NCI-H2171 treated with DMSO at 0.1 percent for 48 hours (cell line): ENCODE measurements at regions not wholly inside any gene's neighbourhood (a gene's known extent, or its start where the extent isn't known, plus 50 kb on each side); places are given as distances from the start of the nearest gene placed in this dataset.
A peak's percentile ranks its signal among the peaks of the same experiment; 100 is the strongest.

Source experiments
- DNase-seq: peaks from one replicate; lab custom pipeline; 2025; lab: John Stamatoyannopoulos, UW

DNA sequence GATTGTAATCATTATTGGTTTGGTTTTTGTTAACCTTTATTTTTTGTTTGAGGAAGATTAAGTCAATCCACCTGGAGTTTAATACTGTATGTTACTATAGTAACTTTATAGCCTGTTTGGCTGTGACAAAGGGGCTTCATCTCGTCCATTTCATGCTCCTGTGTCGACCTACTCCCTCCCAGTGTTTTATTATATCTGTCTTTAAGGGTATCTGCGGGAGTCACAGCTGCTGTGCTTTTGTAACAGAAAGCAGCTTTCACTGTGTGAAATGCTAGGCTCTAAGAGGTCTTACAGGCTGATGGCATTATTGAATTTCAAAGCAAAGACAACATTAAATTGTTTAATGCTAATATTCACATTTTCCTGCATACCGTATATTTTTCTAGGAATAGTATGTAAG is 698.0 kb upstream of the POU3F2 start:
- no peak for DNase-seq

DNA sequence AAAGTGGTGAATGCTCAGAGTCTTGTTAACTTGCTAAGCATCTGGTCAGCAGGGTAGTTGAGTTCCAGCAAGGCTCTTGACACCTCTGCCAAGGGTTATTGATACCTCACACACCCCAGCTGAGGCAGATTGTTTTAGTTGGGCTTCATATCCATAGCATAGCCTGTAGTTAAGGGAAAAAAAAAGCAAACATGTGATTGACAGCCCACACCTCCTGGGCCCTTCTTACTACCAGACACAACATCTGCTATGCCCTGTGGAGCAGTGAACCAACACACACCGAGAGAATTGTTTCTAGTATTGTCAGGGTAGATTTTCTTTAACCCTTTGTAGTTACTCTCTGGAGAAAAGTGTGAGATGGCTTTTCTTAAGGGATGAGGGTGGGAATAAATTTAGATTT is 697.0 kb upstream of the POU3F2 start:
- DNase-seq = peak; percentile 38

DNA sequence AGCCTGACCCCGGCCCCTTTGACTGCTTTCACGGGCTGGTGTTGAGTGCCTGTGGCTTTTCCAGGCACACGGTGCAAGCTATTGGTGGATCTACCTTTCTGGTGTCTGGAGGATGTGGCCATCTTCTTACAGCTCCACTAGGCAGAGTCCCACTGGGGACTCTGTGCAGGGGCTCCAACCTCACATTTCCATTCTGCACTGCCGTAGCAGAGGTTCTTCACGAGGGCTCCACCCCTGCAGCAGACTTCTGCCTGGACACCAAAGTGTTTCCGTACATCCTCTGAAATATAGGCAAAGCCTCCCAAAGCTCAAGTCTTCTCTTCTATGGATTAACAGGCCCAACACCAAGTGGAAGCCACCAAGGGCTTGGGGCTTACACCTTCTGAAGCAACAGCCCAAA is 691.5 kb upstream of the POU3F2 start:
- DNase-seq = no peak

DNA sequence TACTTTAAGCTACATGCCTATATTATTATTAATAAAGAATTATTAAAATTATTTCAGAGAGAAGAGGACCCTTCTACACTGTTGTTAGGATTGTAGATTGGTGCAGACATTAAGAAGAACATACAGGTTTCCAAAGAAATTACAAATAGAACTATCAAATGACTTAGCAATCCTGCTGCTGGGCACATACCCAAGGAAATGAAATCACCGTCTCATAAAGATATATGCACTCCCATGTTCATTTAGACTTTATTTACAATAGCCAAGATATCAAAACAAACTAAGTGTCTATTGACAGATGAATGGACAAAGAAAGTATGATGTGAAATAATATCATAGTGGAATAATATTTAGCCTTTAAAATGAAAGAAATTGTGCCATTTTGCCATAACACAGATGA is 687.7 kb upstream of the POU3F2 start:
- no peak for DNase-seq

DNA sequence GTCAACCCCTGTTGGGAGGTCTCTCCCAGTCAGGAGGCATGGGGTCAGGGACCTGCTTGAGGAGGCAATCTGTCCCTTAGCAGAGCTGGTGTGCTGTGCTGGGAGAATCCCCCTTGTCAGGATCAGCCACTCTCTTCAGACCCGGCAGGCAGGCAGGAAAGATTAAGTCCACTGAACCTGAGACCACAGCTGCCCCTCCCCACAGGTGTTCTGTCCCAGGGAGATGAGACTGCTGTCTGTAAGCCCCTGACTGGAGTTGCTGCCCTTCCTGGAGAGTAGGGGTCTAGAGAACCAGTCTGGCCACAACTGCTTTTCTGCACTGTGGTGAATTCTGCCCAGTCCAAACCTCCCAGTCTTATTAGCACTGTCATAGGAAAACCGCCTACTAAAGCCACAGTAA is 677.8 kb upstream of the POU3F2 start:
- no peak for DNase-seq

DNA sequence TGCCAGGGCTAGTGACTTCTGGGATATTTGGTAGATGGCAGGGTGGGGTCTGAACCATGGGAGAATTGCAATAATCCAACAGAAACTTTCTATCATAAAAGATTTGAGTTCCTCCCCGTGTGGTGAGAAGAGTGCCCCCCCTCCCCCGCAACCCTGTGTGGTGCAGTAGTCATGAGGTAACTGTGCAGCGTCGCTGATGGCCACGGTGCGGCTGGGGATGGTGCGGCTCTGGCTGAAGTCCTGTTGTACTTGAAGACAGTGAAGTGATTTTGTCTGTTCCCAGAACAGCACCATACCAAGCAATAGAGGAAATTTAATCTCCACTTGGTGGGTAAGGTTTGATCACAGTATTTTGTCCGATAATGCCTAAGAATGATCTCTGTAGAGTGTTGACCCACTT is 654.8 kb upstream of the POU3F2 start:
- no peak for DNase-seq

DNA sequence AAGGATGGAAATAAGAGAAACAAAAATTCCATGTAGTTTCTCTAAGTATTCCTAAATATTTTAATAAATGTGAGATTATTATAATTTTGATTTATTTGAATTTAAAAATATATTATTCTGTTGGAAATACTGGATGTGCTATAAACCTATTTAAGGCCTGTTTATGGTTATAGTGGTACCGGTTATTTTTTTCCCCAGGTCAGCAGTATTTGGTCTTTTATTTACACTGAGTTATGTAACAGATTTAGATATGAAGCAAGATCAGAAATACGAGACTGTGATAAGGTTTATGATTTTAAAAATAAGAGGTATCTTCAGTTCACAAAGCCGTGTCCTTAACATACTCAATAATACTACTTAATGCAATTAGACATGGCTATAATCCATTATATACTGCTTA is 634.3 kb upstream of the POU3F2 start:
- DNase-seq = no peak

DNA sequence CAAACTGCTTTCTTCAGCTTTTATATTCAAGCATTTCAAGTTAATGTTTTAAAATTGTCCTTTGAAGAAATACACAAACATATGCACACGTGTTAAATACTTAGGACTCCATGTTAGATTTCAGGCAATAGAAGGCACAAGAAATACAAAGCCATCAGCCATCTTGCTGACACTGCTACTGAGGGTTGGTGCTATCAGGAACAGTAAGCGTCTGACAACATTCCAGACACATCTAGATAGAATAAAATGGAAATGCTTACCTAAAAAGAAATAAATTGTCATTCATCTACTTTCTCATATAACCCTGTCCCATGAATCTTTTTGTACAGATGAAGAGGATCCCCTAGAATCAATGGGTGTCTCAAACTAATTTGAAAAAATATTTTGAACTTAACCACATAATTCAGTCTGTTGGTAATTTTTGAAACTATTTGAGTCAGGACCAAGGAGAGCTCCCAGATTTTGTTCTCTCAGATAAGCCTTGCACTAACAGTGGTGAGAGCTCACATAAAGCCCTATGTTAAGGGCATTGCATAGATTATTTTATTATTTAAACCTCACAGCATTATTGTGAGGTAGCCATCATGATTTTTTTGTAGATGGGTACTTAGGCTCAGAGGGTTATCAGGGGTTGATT is 631.1 kb upstream of the POU3F2 start:
- DNase-seq = no peak

DNA sequence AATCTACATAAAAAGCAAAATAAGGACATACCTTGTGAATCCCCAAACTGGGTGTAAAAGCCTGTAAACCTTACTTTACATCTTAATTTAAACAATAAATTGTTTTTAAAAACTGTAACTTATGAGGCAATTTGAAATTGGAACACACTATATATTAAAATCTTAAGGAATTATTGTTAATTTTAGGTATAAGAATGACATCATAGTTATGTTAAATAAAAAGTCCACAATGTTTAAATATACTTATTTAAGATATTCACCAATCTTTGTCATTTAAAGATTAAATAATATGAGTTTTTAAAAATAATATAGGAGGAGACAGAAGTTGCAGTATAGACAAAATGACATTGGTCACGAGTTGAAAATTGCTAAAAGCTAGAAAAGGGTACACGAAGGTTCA is 621.9 kb upstream of the POU3F2 start:
- DNase-seq = no peak

DNA sequence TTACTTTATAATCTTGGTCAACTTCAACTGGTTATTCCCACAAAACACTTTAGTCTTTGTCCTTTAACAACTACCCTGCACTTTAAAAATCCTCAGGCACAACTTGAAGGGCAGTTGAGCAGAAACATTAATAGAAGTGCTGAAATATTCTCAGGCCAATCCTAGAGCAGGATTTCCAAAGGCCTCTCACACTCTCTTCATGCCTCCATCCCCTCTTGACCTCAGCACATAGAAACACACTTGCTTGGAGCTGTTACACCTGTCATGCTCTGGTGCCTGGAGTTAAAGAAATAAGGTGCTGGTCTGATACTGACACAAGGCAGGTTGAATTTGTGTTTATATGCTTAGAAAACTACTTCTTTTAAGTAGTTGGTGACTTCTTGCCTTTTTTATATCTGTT is 618.8 kb upstream of the POU3F2 start:
- no peak for DNase-seq

DNA sequence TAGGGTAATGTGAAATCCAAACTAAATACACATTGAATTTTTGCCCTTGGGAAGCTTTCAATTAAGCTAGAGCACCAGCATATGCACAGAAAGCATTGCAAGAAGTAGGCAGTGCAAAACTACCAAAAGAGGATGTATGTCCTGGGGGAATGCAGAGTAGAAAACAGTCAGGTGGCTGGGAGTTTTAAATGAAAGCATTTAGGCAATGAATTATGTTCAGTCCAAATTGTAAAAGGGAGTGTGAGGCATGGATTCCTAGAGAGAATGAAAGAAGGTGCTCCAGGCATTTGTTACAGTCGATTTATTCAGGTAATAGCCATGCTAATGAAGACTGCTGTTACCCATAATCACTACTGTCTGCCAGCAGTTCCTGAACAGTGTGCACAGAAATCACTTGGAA is 604.1 kb upstream of the POU3F2 start:
- DNase-seq = no peak

DNA sequence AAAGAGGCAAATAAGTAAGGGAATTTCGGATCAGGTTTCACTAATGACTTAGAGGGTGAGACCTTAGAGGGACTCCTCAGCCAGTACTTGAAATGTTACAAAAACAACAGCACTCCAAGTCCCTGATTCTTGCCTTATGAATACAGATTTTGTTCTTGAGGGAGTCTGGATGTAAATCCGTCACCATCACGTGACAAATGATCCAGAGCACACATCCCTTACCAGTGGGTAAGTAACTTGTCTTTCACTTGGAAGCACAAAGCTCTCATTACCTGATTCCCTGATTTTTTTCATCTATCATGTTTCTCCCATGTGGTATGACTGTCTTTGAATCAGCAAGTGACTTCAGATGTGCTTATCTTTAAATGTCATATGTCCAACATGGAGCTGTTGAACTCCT is 595.3 kb upstream of the POU3F2 start:
- no peak for DNase-seq

DNA sequence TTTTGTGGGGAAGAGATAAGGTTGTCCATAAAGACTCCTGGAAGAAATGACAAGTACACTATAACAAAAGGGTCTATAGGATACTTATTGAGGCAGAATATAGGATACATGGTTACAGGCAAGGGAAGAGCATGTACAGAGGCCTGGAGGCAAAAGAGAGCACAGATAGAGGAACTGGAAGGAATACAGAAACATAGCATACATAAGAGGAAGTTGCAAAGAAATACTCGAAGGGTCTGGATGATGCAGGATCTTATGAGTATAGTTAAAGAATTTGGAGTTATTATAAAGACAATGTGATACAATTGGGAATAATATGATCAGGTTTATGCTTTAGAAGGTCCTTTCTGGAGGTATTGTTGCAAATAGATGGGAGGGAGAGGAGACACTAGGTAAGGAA is 592.7 kb upstream of the POU3F2 start:
- DNase-seq = no peak

DNA sequence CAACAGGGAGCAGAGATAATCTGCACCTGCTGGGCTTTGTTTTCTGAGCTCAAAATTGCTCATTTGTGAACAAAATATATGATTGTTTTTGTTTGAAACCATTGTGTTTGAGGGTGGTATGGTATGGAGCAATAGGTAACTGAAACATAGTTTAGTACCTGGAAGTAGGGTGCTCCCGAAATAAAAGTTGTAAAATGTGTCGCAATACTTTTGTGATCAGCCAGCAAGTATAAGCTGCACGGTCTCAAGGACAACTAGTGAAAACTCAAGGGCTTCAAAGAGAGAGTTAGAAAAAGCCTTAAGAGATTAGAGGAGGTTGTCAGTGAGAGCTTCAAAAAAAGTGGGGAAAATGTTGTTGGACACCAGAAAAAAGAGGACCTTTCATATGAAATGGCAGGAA is 579.8 kb upstream of the POU3F2 start:
- DNase-seq = no peak

DNA sequence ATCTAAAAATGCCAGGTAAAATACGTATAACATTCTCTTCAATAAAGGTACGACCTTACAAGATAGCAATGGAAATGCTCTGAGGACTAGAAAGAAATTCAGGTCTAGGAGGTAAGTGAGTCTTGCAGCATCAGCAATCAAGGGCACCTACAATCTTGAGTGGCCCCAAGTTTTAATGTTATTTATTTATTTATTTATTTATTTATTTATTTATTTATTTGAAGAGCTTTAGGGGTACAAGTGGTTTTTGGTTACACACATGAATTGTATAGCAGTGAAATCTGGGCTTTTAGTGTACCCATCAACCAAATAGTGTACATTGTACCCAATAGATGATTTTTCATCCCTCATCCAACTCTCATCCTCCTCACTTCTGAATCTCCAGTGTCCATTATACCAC is 574.0 kb upstream of the POU3F2 start:
- no peak for DNase-seq

DNA sequence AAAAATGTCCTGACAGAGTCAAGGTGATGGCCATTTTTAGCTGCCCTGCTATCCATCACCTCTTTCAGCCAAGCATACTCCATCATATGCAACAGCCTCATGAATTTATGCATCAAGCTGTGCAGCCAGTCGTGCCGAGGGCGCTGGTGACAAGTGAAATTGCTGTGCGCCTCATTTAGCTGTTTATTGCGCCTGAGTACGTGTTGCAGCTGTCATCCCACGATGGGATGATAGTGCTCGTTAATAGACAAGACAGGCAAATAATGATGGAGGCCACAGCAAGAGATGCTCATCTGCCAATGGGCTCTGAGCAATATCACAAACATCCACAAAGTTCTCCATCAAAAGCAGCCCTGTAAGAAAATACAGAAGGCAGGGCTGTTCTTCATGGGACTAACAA is 562.3 kb upstream of the POU3F2 start:
- no peak for DNase-seq

DNA sequence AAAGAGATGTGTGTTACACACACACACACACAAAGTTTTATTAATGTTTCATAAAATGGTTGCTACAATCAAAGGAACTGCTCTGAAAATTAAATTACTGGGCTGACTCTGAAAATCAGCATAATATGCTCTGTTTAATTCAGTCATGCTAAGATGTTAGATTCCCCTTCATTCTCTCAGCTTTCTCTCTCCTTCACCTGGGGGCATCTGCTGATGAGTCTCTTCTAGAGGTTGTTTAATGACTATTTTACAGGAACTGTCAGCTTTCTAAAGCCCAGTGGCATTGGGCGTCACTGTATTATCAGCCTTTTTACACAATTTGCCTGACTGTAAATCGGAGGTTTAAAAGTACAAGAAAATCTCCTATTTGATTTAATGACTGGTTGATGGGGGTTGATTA is 559.7 kb upstream of the POU3F2 start:
- DNase-seq = no peak

DNA sequence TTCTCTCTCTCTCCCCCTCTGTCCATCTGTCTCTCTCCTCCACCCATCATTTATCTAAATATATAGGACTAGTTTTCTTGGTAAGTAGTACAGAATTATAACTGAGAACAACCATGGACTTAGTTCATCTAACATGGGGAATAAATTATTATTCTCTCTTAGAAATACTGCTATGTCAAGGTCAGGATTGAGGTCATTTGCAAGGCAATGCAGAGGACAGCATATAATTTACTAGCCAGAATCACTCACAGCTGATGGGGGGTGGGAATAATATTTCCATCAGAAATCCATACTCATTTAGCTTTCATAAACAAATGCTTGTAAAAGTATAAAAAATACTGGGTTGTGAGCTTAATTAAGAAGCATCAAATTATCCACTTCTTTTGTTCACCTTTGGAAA is 553.9 kb upstream of the POU3F2 start:
- no peak for DNase-seq

DNA sequence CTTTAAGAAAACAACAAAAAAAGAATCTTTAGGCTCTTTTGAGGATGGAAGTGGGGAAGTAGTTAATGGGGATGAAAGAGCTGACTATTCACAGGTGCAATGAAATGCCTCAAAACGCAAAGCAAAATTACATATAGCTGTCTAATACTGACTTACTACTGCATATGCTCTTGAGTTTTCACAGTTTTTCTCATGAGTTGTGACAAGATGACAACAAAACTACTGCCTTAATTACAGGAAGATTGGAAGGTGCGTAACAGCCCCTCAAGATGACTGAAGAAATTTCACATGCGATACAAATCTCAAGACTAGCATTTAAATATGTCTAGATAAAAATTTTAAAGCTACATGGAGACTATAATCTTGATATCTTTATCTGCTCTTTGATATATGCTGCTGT is 547.8 kb upstream of the POU3F2 start:
- no peak for DNase-seq

DNA sequence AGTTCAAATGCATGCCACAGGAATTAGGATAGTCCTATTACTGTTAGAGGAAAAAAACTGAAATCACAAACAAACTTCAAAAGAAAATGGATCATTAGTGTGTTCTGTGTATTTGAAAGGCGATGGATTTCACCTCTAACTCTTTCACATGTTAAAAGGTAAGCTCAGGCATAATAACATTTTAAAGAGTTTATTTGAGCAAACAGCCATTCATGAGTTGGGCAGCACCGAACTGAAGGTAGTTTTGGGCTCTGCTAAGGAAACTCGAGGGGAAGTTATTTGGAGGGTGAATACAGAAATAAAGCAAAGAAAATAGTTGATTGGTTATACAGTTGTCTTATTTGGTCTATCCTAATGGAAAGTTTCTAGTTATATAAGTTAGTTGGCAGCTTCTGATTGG is 546.5 kb upstream of the POU3F2 start:
- DNase-seq = no peak

DNA sequence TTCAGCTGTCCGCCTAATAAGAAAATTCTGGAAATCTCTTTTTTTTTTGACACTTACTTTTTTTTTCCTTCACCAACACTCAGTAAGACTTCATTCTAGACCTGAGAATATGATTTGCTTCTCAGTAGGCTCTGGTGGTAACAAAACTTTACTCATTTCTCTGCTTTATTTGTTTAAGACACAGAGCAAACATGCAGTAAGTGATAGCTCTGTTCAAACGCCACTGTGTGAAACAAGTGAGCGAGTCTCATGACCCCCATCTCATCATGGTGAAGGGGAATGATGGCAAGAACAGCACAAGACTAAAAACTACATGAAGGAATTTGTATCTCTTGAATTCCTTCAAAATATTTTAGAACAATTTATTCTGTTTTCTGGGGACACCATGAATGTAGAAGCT is 541.6 kb upstream of the POU3F2 start:
- no peak for DNase-seq

DNA sequence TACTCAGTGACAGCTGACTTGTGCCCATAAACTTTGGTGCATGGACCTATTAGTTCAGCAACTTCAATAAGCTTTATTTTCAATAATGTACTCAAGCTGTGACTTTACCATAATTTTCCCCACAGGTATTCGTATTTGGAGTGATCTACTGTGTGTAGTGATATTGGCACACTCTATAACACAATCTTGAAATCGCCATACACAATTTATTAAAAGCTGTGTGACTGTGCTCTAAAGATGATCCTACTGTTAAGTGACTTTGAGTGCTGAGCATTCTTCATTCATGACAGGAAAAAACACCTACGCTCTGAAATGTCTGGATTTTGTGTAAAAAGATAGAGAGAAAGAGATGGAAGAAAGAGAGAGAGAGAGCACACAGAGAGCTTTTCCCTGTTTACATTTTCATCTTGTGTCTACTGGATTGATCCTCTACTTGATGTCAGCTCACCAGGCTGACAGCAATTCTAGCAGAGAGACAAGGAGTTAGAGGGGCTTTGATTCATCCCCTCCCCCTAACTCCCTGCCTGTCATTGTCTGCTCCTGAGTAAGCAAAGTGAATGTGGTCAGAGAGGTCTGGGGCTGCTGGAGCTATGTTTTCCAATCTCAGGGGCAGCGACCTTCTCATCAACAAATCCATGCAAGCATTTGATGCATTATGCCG is 538.7 kb upstream of the POU3F2 start:
- no peak for DNase-seq

DNA sequence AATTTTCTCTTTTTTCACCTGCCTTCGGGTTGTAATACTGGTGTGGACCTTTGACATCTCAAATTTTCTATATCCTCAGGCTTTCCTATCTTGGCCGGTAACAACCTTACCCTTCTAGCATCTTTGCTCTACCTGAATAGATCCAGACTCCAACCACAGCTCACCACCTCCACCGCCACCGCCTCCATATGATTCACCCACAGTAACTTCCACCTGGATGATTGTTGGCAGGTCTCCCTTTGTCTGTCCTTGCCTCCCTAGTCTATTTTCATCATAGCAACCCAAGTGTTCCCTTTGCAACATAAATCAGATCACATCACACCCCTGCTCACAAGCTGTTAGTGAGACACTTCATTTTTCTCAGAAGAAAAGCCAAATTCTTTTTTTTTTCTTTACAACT is 525.8 kb upstream of the POU3F2 start:
- DNase-seq = no peak

DNA sequence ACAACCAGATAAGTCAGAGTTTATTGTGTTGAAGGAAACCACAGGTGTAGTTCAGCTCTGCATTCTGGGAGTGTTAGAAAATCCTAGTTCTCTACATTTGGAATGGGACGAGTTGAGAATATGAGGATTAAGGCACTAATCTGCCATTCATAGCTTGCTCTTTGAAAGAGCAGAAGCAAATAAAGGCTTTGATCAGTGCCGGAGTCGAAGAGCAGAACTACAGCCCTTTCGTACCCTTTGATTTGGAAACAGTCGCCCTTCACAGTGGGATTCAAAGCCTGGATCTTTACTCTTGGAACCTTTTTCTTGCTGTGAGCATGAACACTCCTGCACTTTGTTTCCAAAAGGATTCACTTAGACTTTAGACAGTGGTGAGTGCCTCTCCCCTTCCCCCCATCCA is 523.9 kb upstream of the POU3F2 start:
- DNase-seq = no peak
